PC-9 (cell line): ENCODE measurements at regions not wholly inside any gene's neighbourhood (a gene's known extent, or its start where the extent isn't known, plus 50 kb on each side); places are given as distances from the start of the nearest gene placed in this dataset.

ENCODE experiments used
- BruUV-seq: library from RNA; stranded (reverse); fragments of 400-500 nt; replicated peaks from 2 replicates; lab custom pipeline; 2021; lab: Mats Ljungman, UMichigan
- CTCF ChIA-PET: fragments of 300-600 bp; sonication (Branson Sonifier 250); formaldehyde crosslinking; loops from one replicate; lab custom pipeline; 2022; ENCODE audit warnings: antibody characterized with exemption; lab: Charles Lee
- POLR2A ChIA-PET: fragments of 300-600 bp; sonication (Branson Sonifier 250); formaldehyde crosslinking; loops from one replicate; lab custom pipeline; 2022; ENCODE audit warnings: antibody characterized with exemption; ENCODE audit not compliant: unreplicated experiment; lab: Charles Lee
- DNase-seq, 2 experiments: peaks; one replicate each; pipeline versions ENCODE4 v3.0.0 to v3.0.0-alpha.2; 2015 to 2022; ENCODE audit warnings: mixed read lengths in 1 of 2
- H2AFZ ChIP-seq: fragments of 200-600 bp; sonication (generic); 2 replicates; pipeline ENCODE4 v1.8.1; 2017; ENCODE audit warnings: antibody characterized with exemption
- H3F3A ChIP-seq: fragments of 200-600 bp; sonication (generic); 2 replicates; pipeline ENCODE4 v1.8.1; 2017; ENCODE audit warnings: antibody characterized with exemption, mild to moderate bottlenecking, low read depth; ENCODE audit not compliant: insufficient read depth
- H3K27ac ChIP-seq: fragments of 200-600 bp; sonication (generic); 2 replicates; pipeline ENCODE4 v1.6.1; 2016; ENCODE audit warnings: mixed run types
- H3K27me3 ChIP-seq: fragments of 200-600 bp; sonication (generic); 2 replicates; pipeline ENCODE4 v1.6.1; 2016; ENCODE audit warnings: low read depth, mixed run types; ENCODE audit not compliant: insufficient read depth
- H3K36me3 ChIP-seq: fragments of 200-600 bp; sonication (generic); 2 replicates; pipeline ENCODE4 v1.6.1; 2016; ENCODE audit warnings: low read depth, mixed run types
- H3K4me1 ChIP-seq: fragments of 200-600 bp; sonication (generic); replicated peaks from 2 replicates; pipeline ENCODE4 v1.6.1; 2016; ENCODE audit warnings: mixed run types; ENCODE audit not compliant: insufficient read depth
- H3K4me2 ChIP-seq: fragments of 200-600 bp; sonication (generic); 2 replicates; pipeline ENCODE4 v1.6.1; 2017; ENCODE audit warnings: mixed run types
- H3K4me3 ChIP-seq: fragments of 200-600 bp; sonication (generic); 2 replicates; pipeline ENCODE4 v1.6.1; 2016; ENCODE audit warnings: mixed run types
- H3K79me2 ChIP-seq: fragments of 200-600 bp; sonication (generic); 2 replicates; pipeline ENCODE4 v1.6.1; 2017; ENCODE audit warnings: low read depth, mixed run types
- H3K9me2 ChIP-seq: fragments of 200-600 bp; sonication (generic); 2 replicates; pipeline ENCODE4 v1.8.1; 2017; ENCODE audit warnings: mild to moderate bottlenecking; ENCODE audit not compliant: insufficient read depth
- H3K9me3 ChIP-seq: fragments of 200-600 bp; sonication (generic); 2 replicates; pipeline ENCODE4 v1.8.1; 2016; ENCODE audit warnings: low read depth; ENCODE audit not compliant: insufficient read depth
- H4K20me1 ChIP-seq: fragments of 200-600 bp; sonication (generic); 2 replicates; pipeline ENCODE4 v1.8.1; 2017; ENCODE audit not compliant: insufficient read depth
- EZH2 ChIP-seq: fragments of 200-600 bp; sonication (generic); IDR thresholded peaks from 2 replicates; pipeline ENCODE4 v1.8.0; 2017; ENCODE audit warnings: antibody characterized with exemption, low read depth
- intact Hi-C: fragments of 100-400 bp; cut with micrococcal nuclease; formaldehyde crosslinking; loops from one replicate; pipeline ENCODE4 v1.10.0; 2022; ENCODE audit not compliant: unreplicated experiment
- TF ChIP-seq, protein P1 (sequence below): fragments of 200-600 bp; sonication (generic); conservative IDR thresholded peaks from 2 replicates; pipeline ENCODE4 v1.6.1; 2017; ENCODE audit warnings: mixed run types, antibody characterized with exemption, mild to moderate bottlenecking, moderate library complexity

DNA sequence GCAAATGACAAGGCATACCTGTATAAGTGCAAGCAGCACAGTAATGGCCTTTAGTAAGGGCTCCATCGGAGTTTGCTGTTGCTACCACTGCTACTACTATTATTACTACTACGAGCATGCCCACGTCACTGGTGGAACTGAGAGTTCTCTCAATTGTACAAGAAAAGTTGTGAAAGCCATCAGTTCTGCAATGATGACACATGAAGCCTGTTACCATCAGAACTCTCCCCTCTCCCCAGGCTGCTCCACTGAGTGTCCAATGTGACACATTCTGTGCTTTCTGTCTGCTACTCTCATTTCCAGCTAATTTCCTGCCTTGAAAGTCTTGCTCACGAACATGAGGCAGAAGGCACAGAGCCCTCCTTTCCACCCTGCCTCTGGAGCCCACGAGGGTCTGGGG is 263.2 kb upstream of the MGMT start:
- DNase-seq = no peak
- no peak overlapping the region for H3K4me3 ChIP-seq
- TF ChIP-seq, protein P1, sequence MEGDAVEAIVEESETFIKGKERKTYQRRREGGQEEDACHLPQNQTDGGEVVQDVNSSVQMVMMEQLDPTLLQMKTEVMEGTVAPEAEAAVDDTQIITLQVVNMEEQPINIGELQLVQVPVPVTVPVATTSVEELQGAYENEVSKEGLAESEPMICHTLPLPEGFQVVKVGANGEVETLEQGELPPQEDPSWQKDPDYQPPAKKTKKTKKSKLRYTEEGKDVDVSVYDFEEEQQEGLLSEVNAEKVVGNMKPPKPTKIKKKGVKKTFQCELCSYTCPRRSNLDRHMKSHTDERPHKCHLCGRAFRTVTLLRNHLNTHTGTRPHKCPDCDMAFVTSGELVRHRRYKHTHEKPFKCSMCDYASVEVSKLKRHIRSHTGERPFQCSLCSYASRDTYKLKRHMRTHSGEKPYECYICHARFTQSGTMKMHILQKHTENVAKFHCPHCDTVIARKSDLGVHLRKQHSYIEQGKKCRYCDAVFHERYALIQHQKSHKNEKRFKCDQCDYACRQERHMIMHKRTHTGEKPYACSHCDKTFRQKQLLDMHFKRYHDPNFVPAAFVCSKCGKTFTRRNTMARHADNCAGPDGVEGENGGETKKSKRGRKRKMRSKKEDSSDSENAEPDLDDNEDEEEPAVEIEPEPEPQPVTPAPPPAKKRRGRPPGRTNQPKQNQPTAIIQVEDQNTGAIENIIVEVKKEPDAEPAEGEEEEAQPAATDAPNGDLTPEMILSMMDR = no peak
- TF ChIP-seq EZH2 = no peak
- no peaks in the 10 kb centered on the region for H3K27me3 ChIP-seq
- no peaks in the 10 kb centered on the region for H3K9me2 ChIP-seq
- CTCF ChIA-PET = no interaction called here
- no peaks in the 10 kb centered on the region for H3F3A ChIP-seq
- no peaks in the 10 kb centered on the region for H3K9me3 ChIP-seq
- H3K27ac ChIP-seq = no peak overlapping the region
- H4K20me1 ChIP-seq = no peaks in the 10 kb centered on the region
- POLR2A ChIA-PET = no interaction called here
- H3K79me2 ChIP-seq = no peaks in the 10 kb centered on the region
- BruUV-seq = no TSS peak
- intact Hi-C loops = no loop called here
- no peak overlapping the region for H2AFZ ChIP-seq
- no peaks in the 10 kb centered on the region for H3K36me3 ChIP-seq
- H3K4me2 ChIP-seq = no peak overlapping the region
- no peaks in the 10 kb centered on the region for H3K4me1 ChIP-seq

DNA sequence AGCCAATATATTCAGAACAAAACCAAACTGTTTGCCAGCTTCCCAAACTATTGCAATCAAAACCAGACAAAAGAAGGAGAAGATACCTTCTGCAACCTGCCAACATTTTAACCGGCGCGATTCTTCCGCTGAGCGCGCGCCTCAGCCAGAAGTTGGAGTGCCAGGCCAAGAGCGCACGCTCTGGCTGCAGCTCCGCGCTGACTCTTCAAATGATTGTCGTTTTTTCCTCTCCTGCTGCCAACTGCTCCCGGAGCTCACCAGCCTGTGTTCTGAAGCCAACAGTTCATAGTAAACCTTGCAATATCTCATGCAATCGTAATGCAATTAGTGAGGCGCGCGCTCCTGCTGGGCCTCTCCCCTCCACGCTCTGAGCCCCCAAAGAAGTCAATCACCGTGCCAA is 259.7 kb upstream of the MGMT start:
- ChIA-PET POLR2A (no interaction called here), CTCF (no interaction called here)
- Histone ChIP-seq H4K20me1 (no peaks in the 10 kb centered on the region), H3K4me2 (no peak overlapping the region), H3K9me2 (no peaks in the 10 kb centered on the region), H3K79me2 (no peaks in the 10 kb centered on the region), H3K4me1 (no peaks in the 10 kb centered on the region), H3K4me3 (no peak overlapping the region), H3K9me3 (no peaks in the 10 kb centered on the region), H3K27me3 (no peaks in the 10 kb centered on the region), H3K27ac (no peak overlapping the region), H3F3A (no peaks in the 10 kb centered on the region), H2AFZ (no peak overlapping the region), H3K36me3 (no peaks in the 10 kb centered on the region)
- intact Hi-C loops = no loop called here
- DNase-seq = no peak
- BruUV-seq = no TSS peak
- TF ChIP-seq, protein P1 = no peak
- no peak for TF ChIP-seq EZH2

DNA sequence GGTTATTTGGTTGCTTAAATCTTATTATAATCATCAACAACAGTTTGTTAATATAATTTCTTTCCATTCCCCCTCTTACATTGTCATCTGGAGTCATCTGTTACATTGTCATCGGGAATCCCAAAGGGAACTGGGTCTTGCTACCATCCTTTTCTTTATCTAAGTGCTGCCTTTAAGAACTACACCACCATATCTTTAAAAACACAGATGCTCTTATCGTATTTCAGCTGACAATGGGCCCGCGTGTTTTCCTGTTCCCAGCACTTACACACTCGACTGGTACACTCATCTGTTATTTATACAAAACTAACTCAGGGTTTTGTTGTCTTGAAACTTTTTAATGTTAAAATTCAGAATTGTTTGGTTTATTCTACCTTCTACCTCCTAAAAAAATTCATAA is 256.2 kb upstream of the MGMT start:
- Histone ChIP-seq H3K27me3 (no peaks in the 10 kb centered on the region), H3F3A (no peaks in the 10 kb centered on the region), H3K9me3 (no peaks in the 10 kb centered on the region), H3K79me2 (no peaks in the 10 kb centered on the region), H3K4me1 (no peaks in the 10 kb centered on the region), H3K4me2 (no peak overlapping the region), H3K9me2 (no peaks in the 10 kb centered on the region), H3K4me3 (no peak overlapping the region), H3K27ac (no peak overlapping the region), H3K36me3 (no peaks in the 10 kb centered on the region), H4K20me1 (no peaks in the 10 kb centered on the region), H2AFZ (no peak overlapping the region)
- intact Hi-C loops = no loop called here
- ChIA-PET POLR2A (no interaction called here), CTCF (no interaction called here)
- no peak for DNase-seq
- BruUV-seq = no TSS peak
- TF ChIP-seq, protein P1 = no peak
